ENCODE measurements at regions not wholly inside any gene's neighbourhood (a gene's known extent, or its start where the extent isn't known, plus 50 kb on each side); places are given as distances from the start of the nearest gene placed in this dataset.
A peak's percentile ranks its signal among the peaks of the same experiment; 100 is the strongest.

DNA sequence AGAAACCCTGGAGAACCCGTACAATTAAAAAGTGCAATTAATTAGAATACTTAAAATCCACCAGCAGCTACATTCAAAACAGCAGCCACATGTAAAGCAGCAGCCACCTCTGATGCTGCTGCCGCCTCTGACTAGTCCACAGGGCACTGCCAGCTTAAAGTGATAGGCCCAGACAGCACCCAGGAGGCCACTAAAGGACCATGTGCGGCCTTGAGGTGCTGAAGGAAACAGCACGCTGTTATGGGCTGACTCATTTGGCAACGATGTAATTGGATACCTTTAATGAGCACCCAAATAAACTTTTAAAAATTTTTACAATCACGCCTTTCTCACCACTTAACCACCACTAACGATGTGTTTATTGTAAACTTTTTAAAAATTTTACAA is 209.3 kb upstream of the NCKAP5 start:
- no peaks in the 10 kb centered on the region for H3K9me3 ChIP-seq (ENCODE audit: low read depth, low read length)
- H3K4me2 ChIP-seq (ENCODE audit: insufficient read depth, low read length), result no peak overlapping the region
- peaks cover 4% of the 10 kb centered on the region for H3K4me1 ChIP-seq (ENCODE audit: insufficient read depth, low read length)
- no peaks in the 10 kb centered on the region for H4K20me1 ChIP-seq (ENCODE audit: insufficient read depth, low read length)
- H3K27ac ChIP-seq (ENCODE audit: low read depth, low read length), result no peak overlapping the region
- peak; percentile 30 for DNase-seq (ENCODE audit: insufficient read length, low spot score, missing footprints)
- no peaks in the 10 kb centered on the region for H3K27me3 ChIP-seq (ENCODE audit: insufficient read depth, low read length)
- TF ChIP-seq, protein P1, sequence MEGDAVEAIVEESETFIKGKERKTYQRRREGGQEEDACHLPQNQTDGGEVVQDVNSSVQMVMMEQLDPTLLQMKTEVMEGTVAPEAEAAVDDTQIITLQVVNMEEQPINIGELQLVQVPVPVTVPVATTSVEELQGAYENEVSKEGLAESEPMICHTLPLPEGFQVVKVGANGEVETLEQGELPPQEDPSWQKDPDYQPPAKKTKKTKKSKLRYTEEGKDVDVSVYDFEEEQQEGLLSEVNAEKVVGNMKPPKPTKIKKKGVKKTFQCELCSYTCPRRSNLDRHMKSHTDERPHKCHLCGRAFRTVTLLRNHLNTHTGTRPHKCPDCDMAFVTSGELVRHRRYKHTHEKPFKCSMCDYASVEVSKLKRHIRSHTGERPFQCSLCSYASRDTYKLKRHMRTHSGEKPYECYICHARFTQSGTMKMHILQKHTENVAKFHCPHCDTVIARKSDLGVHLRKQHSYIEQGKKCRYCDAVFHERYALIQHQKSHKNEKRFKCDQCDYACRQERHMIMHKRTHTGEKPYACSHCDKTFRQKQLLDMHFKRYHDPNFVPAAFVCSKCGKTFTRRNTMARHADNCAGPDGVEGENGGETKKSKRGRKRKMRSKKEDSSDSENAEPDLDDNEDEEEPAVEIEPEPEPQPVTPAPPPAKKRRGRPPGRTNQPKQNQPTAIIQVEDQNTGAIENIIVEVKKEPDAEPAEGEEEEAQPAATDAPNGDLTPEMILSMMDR (IDR thresholded peaks at IDR 0.05; ENCODE audit: extremely low read depth, low read depth, low read length), result no peak
- H2AFZ ChIP-seq (ENCODE audit: low read length), result no peak overlapping the region
- H3K4me3 ChIP-seq (ENCODE audit: insufficient read depth, low read length), result no peak overlapping the region
- no peaks in the 10 kb centered on the region for H3K36me3 ChIP-seq (ENCODE audit: insufficient read depth, low read length)
- H3K79me2 ChIP-seq (ENCODE audit: insufficient read depth, low read length), result no peaks in the 10 kb centered on the region

DNA sequence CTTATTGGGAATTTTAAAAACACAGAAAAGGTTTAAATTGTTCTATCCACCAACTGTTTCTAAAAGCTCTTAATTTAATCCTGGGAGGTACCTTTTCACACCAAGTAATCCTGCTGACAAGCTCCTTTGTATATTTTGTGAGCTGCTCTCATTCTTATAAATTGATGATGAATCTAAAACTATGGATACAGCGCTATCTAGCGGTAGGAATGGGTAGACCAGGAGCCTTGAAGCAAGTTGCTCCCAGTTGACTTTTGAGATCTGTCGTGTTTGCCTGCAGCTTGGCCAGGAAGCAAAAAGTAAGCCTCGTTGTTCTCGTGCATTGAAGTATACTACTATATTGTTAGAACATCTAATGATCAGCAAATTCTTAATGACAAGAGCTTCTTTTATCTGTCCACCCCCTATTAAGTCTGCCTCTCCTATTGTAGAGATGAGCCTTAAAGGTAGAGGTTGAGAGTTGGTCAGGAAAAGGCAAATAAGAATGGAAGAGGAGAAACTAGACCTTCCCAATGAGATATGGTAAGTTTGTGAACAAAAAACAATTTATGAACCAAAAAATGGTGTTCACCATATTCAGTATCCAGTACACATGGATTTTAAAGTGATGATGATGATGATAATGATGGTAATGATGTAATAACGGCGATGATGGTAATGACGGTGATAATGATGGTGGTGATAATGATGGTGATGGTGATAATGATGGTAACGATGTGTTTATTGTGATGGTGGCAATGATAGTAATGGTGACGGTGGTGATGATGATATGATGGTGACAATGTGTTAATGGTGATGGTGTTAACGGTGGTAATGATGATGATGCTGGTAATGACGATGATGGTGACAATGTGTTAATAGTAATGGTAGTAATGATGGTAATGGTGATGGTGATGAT is 212.1 kb upstream of the NCKAP5 start:
- Histone ChIP-seq H3K27me3 (ENCODE audit: insufficient read depth, low read length) (no peaks in the 10 kb centered on the region), H2AFZ (ENCODE audit: low read length) (no peak overlapping the region), H3K4me2 (ENCODE audit: insufficient read depth, low read length) (no peak overlapping the region), H3K9me3 (ENCODE audit: low read depth, low read length) (peaks cover 1% of the 10 kb centered on the region), H3K36me3 (ENCODE audit: insufficient read depth, low read length) (no peaks in the 10 kb centered on the region), H3K4me1 (ENCODE audit: insufficient read depth, low read length) (peaks cover 4% of the 10 kb centered on the region), H3K79me2 (ENCODE audit: insufficient read depth, low read length) (no peaks in the 10 kb centered on the region), H4K20me1 (ENCODE audit: insufficient read depth, low read length) (no peaks in the 10 kb centered on the region), H3K27ac (ENCODE audit: low read depth, low read length) (no peak overlapping the region), H3K4me3 (ENCODE audit: insufficient read depth, low read length) (no peak overlapping the region)
- no peak for DNase-seq (ENCODE audit: insufficient read length, low spot score, missing footprints)
- TF ChIP-seq, protein P1 (IDR thresholded peaks at IDR 0.05; ENCODE audit: extremely low read depth, low read depth, low read length), result peak; percentile 86

DNA sequence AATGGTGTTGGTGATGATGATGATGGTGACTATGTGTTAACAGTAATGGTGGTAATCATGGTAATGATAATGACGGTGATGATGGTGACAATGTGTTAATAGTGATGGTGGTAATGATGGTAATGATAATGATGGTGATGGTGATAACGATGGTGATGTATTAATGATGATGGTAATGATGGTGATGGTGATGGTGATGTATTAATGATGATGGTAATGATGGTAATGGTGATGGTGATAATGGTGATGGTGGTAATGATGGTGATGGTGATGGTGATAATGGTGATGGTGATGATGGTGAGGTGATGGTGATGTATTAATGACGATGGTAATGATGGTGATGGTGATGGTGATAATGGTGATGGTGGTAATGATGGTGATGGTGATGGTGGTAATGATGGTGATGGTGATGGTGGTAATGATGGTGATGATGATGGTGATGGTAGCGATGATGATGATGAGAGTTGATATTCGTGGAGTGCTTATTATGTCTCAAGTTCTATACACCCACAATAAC is 212.8 kb upstream of the NCKAP5 start:
- Histone ChIP-seq H3K9me3 (ENCODE audit: low read depth, low read length) (peaks cover 1% of the 10 kb centered on the region), H3K4me3 (ENCODE audit: insufficient read depth, low read length) (no peak overlapping the region), H3K4me2 (ENCODE audit: insufficient read depth, low read length) (no peak overlapping the region), H3K27me3 (ENCODE audit: insufficient read depth, low read length) (no peaks in the 10 kb centered on the region), H4K20me1 (ENCODE audit: insufficient read depth, low read length) (no peaks in the 10 kb centered on the region), H3K27ac (ENCODE audit: low read depth, low read length) (no peak overlapping the region), H3K79me2 (ENCODE audit: insufficient read depth, low read length) (no peaks in the 10 kb centered on the region), H3K4me1 (ENCODE audit: insufficient read depth, low read length) (peaks cover 4% of the 10 kb centered on the region), H3K36me3 (ENCODE audit: insufficient read depth, low read length) (no peaks in the 10 kb centered on the region), H2AFZ (ENCODE audit: low read length) (no peak overlapping the region)
- TF ChIP-seq, protein P1 (IDR thresholded peaks at IDR 0.05; ENCODE audit: extremely low read depth, low read depth, low read length), result no peak
- DNase-seq (ENCODE audit: insufficient read length, low spot score, missing footprints), result no peak

DNA sequence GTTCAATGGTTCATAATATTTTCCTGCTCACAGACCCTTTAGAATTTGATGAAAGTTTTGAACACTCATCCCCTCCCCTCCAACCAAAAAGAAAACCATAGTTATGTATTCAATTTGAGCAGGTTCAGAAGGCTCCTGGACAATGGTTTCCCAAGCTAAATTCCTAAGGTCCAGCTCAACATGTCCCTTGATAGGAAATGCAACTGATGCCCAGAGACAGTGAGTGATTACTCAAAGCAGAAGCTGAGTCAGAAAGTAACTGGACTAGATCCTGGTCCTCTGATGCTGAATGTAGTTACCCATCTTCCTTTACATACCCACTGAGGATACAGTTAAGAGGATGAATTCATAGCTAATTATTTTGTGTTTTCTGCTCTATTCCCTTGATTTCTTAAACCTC is 218.9 kb upstream of the NCKAP5 start:
- Histone ChIP-seq H3K27ac (ENCODE audit: low read depth, low read length) (peak overlapping the region; percentile 44), H3K9me3 (ENCODE audit: low read depth, low read length) (peaks cover 1% of the 10 kb centered on the region), H3K79me2 (ENCODE audit: insufficient read depth, low read length) (no peaks in the 10 kb centered on the region), H3K4me1 (ENCODE audit: insufficient read depth, low read length) (peaks cover 40% of the 10 kb centered on the region), H3K36me3 (ENCODE audit: insufficient read depth, low read length) (no peaks in the 10 kb centered on the region), H4K20me1 (ENCODE audit: insufficient read depth, low read length) (no peaks in the 10 kb centered on the region), H3K4me2 (ENCODE audit: insufficient read depth, low read length) (no peak overlapping the region), H3K4me3 (ENCODE audit: insufficient read depth, low read length) (no peak overlapping the region), H3K27me3 (ENCODE audit: insufficient read depth, low read length) (no peaks in the 10 kb centered on the region), H2AFZ (ENCODE audit: low read length) (no peak overlapping the region)
- no peak for DNase-seq (ENCODE audit: insufficient read length, low spot score, missing footprints)
- TF ChIP-seq, protein P1 (IDR thresholded peaks at IDR 0.05; ENCODE audit: extremely low read depth, low read depth, low read length), result no peak
